H1 (cell line): ENCODE measurements at regions not wholly inside any gene's neighbourhood (a gene's known extent, or its start where the extent isn't known, plus 50 kb on each side); places are given as distances from the start of the nearest gene placed in this dataset.

Experiments
- CBX8 ChIP-seq: fragments of 300-800, 300-1000 bp; sonication (generic); IDR thresholded peaks from 2 replicates; pipeline ENCODE4 v1.7.1; 2016; ENCODE audit warnings: low read depth, low read length, borderline replicate concordance
- CTCF ChIP-seq, 3 experiments: IDR thresholded peaks; 1 replicate in 2 of 3; 2 replicates in 1 of 3; pipeline versions ENCODE4 v1.5.1 to v1.6.1; 2011; ENCODE audit warnings: low read length in 3 of 3, mild to moderate bottlenecking in 3 of 3, inconsistent platforms in 2 of 3, low read depth in 1 of 3, moderate library complexity in 1 of 3; ENCODE audit not compliant: insufficient read depth in 1 of 3; ENCODE audit errors: control extremely low read depth in 1 of 3
- FOSL1 ChIP-seq: IDR thresholded peaks from 2 replicates; pipeline ENCODE4 v1.6.1; 2011; ENCODE audit warnings: mild to moderate bottlenecking, low read depth, low read length, moderate library complexity; ENCODE audit not compliant: insufficient read depth
- SIN3A ChIP-seq, 2 experiments: IDR thresholded peaks in 1 of 2; conservative IDR thresholded peaks in 1 of 2; 2 replicates each; pipeline ENCODE4 v1.6.1; 2011 to 2012; ENCODE audit warnings: low read length in 2 of 2, improper control_type of control experiment in 1 of 2, low read depth in 1 of 2, mild to moderate bottlenecking in 1 of 2
- SP2 ChIP-seq: IDR thresholded peaks from 2 replicates; pipeline ENCODE4 v1.6.1; 2012; ENCODE audit warnings: mild to moderate bottlenecking, low read length, inconsistent platforms
- SUZ12 ChIP-seq: fragments of 200-600 bp; sonication (generic); IDR thresholded peaks from 2 replicates; pipeline ENCODE4 v1.6.1; 2012; ENCODE audit warnings: mild to moderate bottlenecking, inconsistent platforms, low read length, moderate library complexity, mixed read lengths

DNA sequence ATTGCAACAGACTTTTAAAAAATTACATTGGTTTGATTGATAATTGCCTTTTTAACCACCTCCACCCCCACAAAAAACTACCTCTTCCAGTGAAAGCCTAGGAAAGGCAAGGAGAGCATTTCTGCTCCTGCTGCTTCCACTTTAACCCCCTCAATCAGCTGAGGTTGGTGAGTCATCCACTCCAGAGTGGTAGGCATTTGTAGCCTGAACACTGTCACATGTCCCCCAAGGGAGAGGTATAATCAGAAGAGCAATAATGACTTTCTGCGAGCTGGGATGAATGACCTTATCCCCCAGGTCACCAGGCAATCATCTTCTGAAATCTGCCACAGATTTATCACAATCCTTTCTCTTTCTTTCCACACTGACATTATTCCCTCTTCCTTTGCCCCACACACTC lies 126.6 kb upstream of the CAMK1G start (continued):
- TF ChIP-seq FOSL1 = no peak
- no peak for TF ChIP-seq SUZ12
- TF ChIP-seq CTCF (IDR thresholded peaks at IDR 0.05; ENCODE audit: control extremely low read depth in 1 of 3, insufficient read depth in 1 of 3, low read depth in 1 of 3, low read length in 3 of 3) = no peak
- TF ChIP-seq CBX8 = no peak
- TF ChIP-seq SP2 = no peak
- TF ChIP-seq SIN3A (conservative IDR thresholded peaks at IDR 0.05 in 1 of 2, IDR thresholded peaks at IDR 0.05 in 1 of 2; ENCODE audit: low read depth in 1 of 2, low read length in 2 of 2) = no peak
- TF ChIP-seq, all 59 proteins: peak for 0
